RWPE1 (cell line): ENCODE measurements at regions not wholly inside any gene's neighbourhood (a gene's known extent, or its start where the extent isn't known, plus 50 kb on each side); places are given as distances from the start of the nearest gene placed in this dataset.

ENCODE experiments used
- CTCF ChIA-PET: fragments of 350-600 bp; sonication (Branson Sonifier 250); formaldehyde crosslinking; extraction: SDS; loops from one replicate; lab custom pipeline; 2021; lab: Yijun Ruan, JAX
- POLR2A ChIA-PET: fragments of 400-600 bp; formaldehyde crosslinking; extraction: SDS; loops from one replicate; lab custom pipeline; 2020; ENCODE audit warnings: antibody characterized with exemption; ENCODE audit not compliant: low non-redundant PET; lab: Yijun Ruan, JAX
- DNase-seq: peaks from one replicate; pipeline ENCODE4 v3.0.0; 2012; ENCODE audit warnings: low spot score
- H3K27ac ChIP-seq: fragments of 450-650 bp; 2 replicates; pipeline ENCODE4 v1.5.1; 2017
- CTCF ChIP-seq: fragments of 450-650 bp; conservative IDR thresholded peaks from 2 replicates; pipeline ENCODE4 v1.5.1; 2017; ENCODE audit warnings: low read depth, mild to moderate bottlenecking

DNA sequence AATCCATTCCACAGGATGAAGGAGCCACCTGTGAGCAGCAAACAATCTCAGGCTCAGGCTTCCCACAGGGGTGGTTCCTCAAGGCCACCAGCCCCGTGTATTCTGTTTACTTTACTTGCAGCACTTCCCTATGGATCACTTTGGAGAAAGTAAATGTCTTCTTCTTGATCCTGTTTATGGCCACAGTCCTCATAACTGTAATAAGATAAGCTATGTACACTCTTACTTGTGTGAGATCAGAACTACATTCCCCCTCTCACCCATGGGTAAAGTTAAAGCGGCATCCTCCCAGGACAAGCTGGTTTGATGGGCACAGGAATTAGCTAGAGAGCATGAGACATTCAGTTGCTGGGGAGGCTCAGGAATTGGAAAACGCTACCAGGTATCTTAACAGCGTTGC lies 86.1 kb downstream of the TMEM215 start:
- CTCF ChIA-PET, result no interaction called here
- POLR2A ChIA-PET, result no interaction called here
- DNase-seq, result no peak
- H3K27ac ChIP-seq, result no peak overlapping the region
- no peak for TF ChIP-seq CTCF

DNA sequence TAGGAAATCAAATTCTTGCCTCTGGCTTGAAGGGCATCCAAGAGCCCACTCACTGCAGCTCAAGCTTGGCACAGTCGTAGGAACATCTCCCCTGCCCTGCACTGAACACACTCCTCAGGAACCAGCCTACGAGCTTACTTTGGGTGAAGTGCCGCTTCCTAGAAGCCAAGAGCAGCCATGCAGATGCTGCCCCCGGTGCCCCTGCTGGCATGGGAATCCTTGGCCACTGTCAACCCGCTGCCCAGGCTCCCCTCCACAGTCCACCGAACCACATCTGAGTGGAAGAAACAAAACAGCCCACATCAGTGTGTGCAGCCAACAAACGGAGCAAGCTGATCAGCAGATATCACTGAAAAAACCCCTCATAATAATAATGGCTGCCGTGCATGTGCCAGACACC lies 89.8 kb downstream of the TMEM215 start:
- no peak overlapping the region for H3K27ac ChIP-seq
- no peak for TF ChIP-seq CTCF
- ChIA-PET POLR2A (no interaction called here), CTCF (interaction anchor here (0.6 kb wide), 1 partner anchor 244 kb away, joined by 3 read pairs; no protein-coding TSS in a partner anchor)
- no peak for DNase-seq

GRCh38 chr9:32873553-32873952 lies 90.2 kb downstream of the TMEM215 start:
- TF ChIP-seq CTCF, result no peak
- no peak for DNase-seq
- POLR2A ChIA-PET, result interaction anchor here (0.6 kb wide), 1 partner anchor 11 kb away, joined by 3 read pairs; no protein-coding TSS in a partner anchor
- CTCF ChIA-PET, result interaction anchor here (0.6 kb wide), 1 partner anchor 244 kb away, joined by 3 read pairs; no protein-coding TSS in a partner anchor
- no peak overlapping the region for H3K27ac ChIP-seq

- no peak for TF ChIP-seq CTCF
- POLR2A ChIA-PET, result interaction anchor here (0.5 kb wide), 1 partner anchor 351 kb away, joined by 4 read pairs; no protein-coding TSS in a partner anchor
- DNase-seq, result no peak
- CTCF ChIA-PET, result interaction anchor here (0.6 to 0.7 kb wide), 2 partner anchors 15 to 287 kb away, joined by 3 to 4 read pairs; no protein-coding TSS in a partner anchor
- no peak overlapping the region for H3K27ac ChIP-seq
These were observed 91.9 kb downstream of the TMEM215 start for GRCh38 chr9:32875242-32875641.

GRCh38 chr9:32875748-32876147 lies 92.4 kb downstream of the TMEM215 start:
- no peak for TF ChIP-seq CTCF
- DNase-seq, result no peak
- H3K27ac ChIP-seq, result no peak overlapping the region
- ChIA-PET POLR2A (interaction anchor here (0.5 kb wide), 1 partner anchor 350 kb away, joined by 4 read pairs; no protein-coding TSS in a partner anchor), CTCF (interaction anchor here (0.6 to 0.7 kb wide), 2 partner anchors 15 to 287 kb away, joined by 3 to 4 read pairs; no protein-coding TSS in a partner anchor)

GRCh38 chr9:32877103-32877502 lies 93.8 kb downstream of the TMEM215 start:
- no peak overlapping the region for H3K27ac ChIP-seq
- CTCF ChIA-PET, result interaction anchor here (0.6 kb wide), 1 partner anchor 180 kb away, joined by 3 read pairs; no protein-coding TSS in a partner anchor
- POLR2A ChIA-PET, result no interaction called here

More at GRCh38 chr9:32877103-32877502, 93.8 kb downstream of the TMEM215 start:
- peak; percentile 55 for DNase-seq
- TF ChIP-seq CTCF, result no peak
